Fibroblast of mammary gland (primary cell): ENCODE measurements at regions not wholly inside any gene's neighbourhood (a gene's known extent, or its start where the extent isn't known, plus 50 kb on each side); places are given as distances from the start of the nearest gene placed in this dataset.
A peak's percentile ranks its signal among the peaks of the same experiment; 100 is the strongest.

Source experiments
- DNase-seq: peaks from one replicate; pipeline ENCODE4 v3.0.0-alpha.2; 2010; ENCODE audit warnings: low read depth
- H3K4me3 ChIP-seq: 2 replicates; pipeline ENCODE4 v1.5.1; 2011; ENCODE audit warnings: low read depth, mild to moderate bottlenecking, low read length, moderate library complexity; ENCODE audit not compliant: control insufficient read depth
- CTCF ChIP-seq: conservative IDR thresholded peaks from 2 replicates; pipeline ENCODE4 v1.5.1; 2011; ENCODE audit warnings: low read depth, low read length, inconsistent platforms; ENCODE audit not compliant: control insufficient read depth, insufficient read depth

GRCh38 chr10:78742730-78743615 lies 325.8 kb upstream of the ZMIZ1 start:
- no peak overlapping the region for H3K4me3 ChIP-seq
- no peak for TF ChIP-seq CTCF
- DNase-seq, result peak; percentile 69

GRCh38 chr10:78744056-78744455 lies 324.7 kb upstream of the ZMIZ1 start:
- H3K4me3 ChIP-seq, result no peak overlapping the region
- no peak for TF ChIP-seq CTCF
- DNase-seq, result no peak

GRCh38 chr10:78744491-78745090 lies 324.2 kb upstream of the ZMIZ1 start:
- TF ChIP-seq CTCF, result no peak
- peak; percentile 35 for DNase-seq
- no peak overlapping the region for H3K4me3 ChIP-seq

GRCh38 chr10:78745441-78745840 lies 323.3 kb upstream of the ZMIZ1 start:
- TF ChIP-seq CTCF, result no peak
- H3K4me3 ChIP-seq, result no peak overlapping the region
- DNase-seq, result no peak

GRCh38 chr10:78746155-78746763 lies 322.5 kb upstream of the ZMIZ1 start:
- no peak overlapping the region for H3K4me3 ChIP-seq
- TF ChIP-seq CTCF, result no peak
- no peak for DNase-seq

GRCh38 chr10:78747401-78748234 lies 321.1 kb upstream of the ZMIZ1 start:
- H3K4me3 ChIP-seq, result no peak overlapping the region
- TF ChIP-seq CTCF, result no peak
- DNase-seq, result no peak
